B cell (primary cell): ENCODE measurements at regions not wholly inside any gene's neighbourhood (a gene's known extent, or its start where the extent isn't known, plus 50 kb on each side); places are given as distances from the start of the nearest gene placed in this dataset.

ENCODE experiments used
- ATAC-seq: fragments of 200-7000 bp; cut with Tn5 transposase; one replicate; pipeline ENCODE4 v1.10.0; 2021; ENCODE audit warnings: low read depth, mild to moderate bottlenecking, moderate number of reproducible peaks, moderate library complexity
- CTCF ChIA-PET: fragments of 350-600 bp; sonication (Branson Sonifier 250); formaldehyde crosslinking; loops from one replicate; lab custom pipeline; 2021; ENCODE audit warnings: antibody characterized with exemption, inconsistent platforms; lab: Charles Lee
- POLR2A ChIA-PET: fragments of 350-600 bp; sonication (Branson Sonifier 250); formaldehyde crosslinking; loops from one replicate; lab custom pipeline; 2021; ENCODE audit warnings: antibody characterized with exemption; lab: Charles Lee
- DNase-seq: peaks from one replicate; pipeline ENCODE4 v3.0.0; 2013
- H2AFZ ChIP-seq: 2 replicates; pipeline ENCODE4 v1.6.1; 2012; ENCODE audit warnings: mild to moderate bottlenecking, low read depth, low read length; ENCODE audit not compliant: insufficient read depth, poor library complexity, severe bottlenecking
- H3K27ac ChIP-seq, 2 donors: 1 replicate in 1 of 2; 2 replicates in 1 of 2; pipeline ENCODE4 v1.5.1; 2012 to 2013; ENCODE audit warnings: low read length in 2 of 2, mild to moderate bottlenecking in 2 of 2, moderate library complexity in 1 of 2
- H3K27me3 ChIP-seq, 4 experiments: fragments of 200-600 bp in 1 of 4; sonication (generic) in 1 of 4; replicated peaks in 1 of 4; 1 replicate in 2 of 4; 2 replicates in 2 of 4; pipeline versions ENCODE4 v1.6.1 to v1.7.0; 2013 to 2016; ENCODE audit warnings: low read length in 3 of 4, mild to moderate bottlenecking in 2 of 4, mixed read lengths in 1 of 4, moderate library complexity in 1 of 4; ENCODE audit not compliant: insufficient read depth in 4 of 4, control insufficient read depth in 3 of 4; ENCODE audit errors: control extremely low read depth in 1 of 4
- H3K36me3 ChIP-seq, 2 experiments: replicated peaks in 1 of 2; 1 replicate in 1 of 2; 2 replicates in 1 of 2; pipeline versions ENCODE4 v1.6.1 to v1.7.1; 2013; ENCODE audit warnings: low read length in 1 of 2; ENCODE audit not compliant: insufficient read depth in 2 of 2, control insufficient read depth in 1 of 2; ENCODE audit errors: control extremely low read depth in 1 of 2, extremely low read depth in 1 of 2
- H3K4me1 ChIP-seq, 2 donors: fragments of 200-600 bp in 1 of 2; sonication (generic) in 1 of 2; 1 replicate in 1 of 2; 2 replicates in 1 of 2; pipeline versions ENCODE4 v1.5.1 to v1.6.1; 2013 to 2017; ENCODE audit warnings: low read length in 2 of 2; ENCODE audit not compliant: control insufficient read depth in 2 of 2, insufficient read depth in 2 of 2
- H3K4me2 ChIP-seq: replicated peaks from 2 replicates; pipeline ENCODE3; 2012; ENCODE audit warnings: mild to moderate bottlenecking, low read depth, low read length; ENCODE audit not compliant: poor library complexity, severe bottlenecking
- H3K4me3 ChIP-seq, 5 experiments: fragments of 200-600 bp in 1 of 5; sonication (generic) in 1 of 5; 1 replicate in 3 of 5; 2 replicates in 2 of 5; pipeline versions ENCODE4 v1.5.1 to v1.7.0; 2011 to 2016; ENCODE audit warnings: low read length in 4 of 5, mild to moderate bottlenecking in 4 of 5, low read depth in 2 of 5, control low read depth in 1 of 5, moderate library complexity in 1 of 5; ENCODE audit not compliant: insufficient read depth in 1 of 5; ENCODE audit errors: control extremely low read depth in 1 of 5, extremely low read depth in 1 of 5
- H3K79me2 ChIP-seq: fragments of 200-600 bp; sonication (generic); one replicate; pipeline ENCODE4 v1.6.0; 2016; ENCODE audit warnings: low read length; ENCODE audit not compliant: control insufficient read depth, insufficient read depth
- H3K9ac ChIP-seq: fragments of 200-600 bp; sonication (generic); 2 replicates; pipeline ENCODE4 v1.6.1; 2017; ENCODE audit warnings: mild to moderate bottlenecking, low read length, moderate library complexity
- H3K9me3 ChIP-seq, 3 donors: one replicate each; pipeline versions ENCODE4 v1.6.1 to v1.7.1; 2013; ENCODE audit warnings: low read length in 2 of 3; ENCODE audit not compliant: control insufficient read depth in 2 of 3, insufficient read depth in 1 of 3; ENCODE audit errors: control extremely low read depth in 1 of 3
- H4K20me1 ChIP-seq: 2 replicates; pipeline ENCODE4 v1.6.0; 2012; ENCODE audit warnings: mild to moderate bottlenecking, low read length; ENCODE audit not compliant: insufficient read depth, control insufficient read depth, poor library complexity, severe bottlenecking
- H3K27ac Mint-ChIP-seq: one replicate; pipeline ENCODE4 v1.8.0; 2021; ENCODE audit warnings: mixed read lengths
- H3K27me3 Mint-ChIP-seq: one replicate; pipeline ENCODE4 v1.8.0; 2021; ENCODE audit warnings: mixed read lengths
- H3K4me1 Mint-ChIP-seq: one replicate; pipeline ENCODE4 v1.8.0; 2021; ENCODE audit warnings: mixed read lengths
- H3K4me3 Mint-ChIP-seq: one replicate; pipeline ENCODE4 v1.8.0; 2021; ENCODE audit warnings: mixed read lengths
- H3K9me3 Mint-ChIP-seq: one replicate; pipeline ENCODE4 v1.8.0; 2022; ENCODE audit warnings: mixed read lengths; ENCODE audit not compliant: insufficient read depth
- CTCF ChIP-seq: fragments of 200-600 bp; IDR thresholded peaks from one replicate; pipeline ENCODE4 v1.8.0; 2022; ENCODE audit warnings: antibody characterized with exemption, mild to moderate bottlenecking
- EZH2 ChIP-seq: IDR thresholded peaks from 2 replicates; pipeline ENCODE4 v1.6.1; 2012; ENCODE audit warnings: borderline replicate concordance, low read depth, mild to moderate bottlenecking, moderate library complexity, low read length; ENCODE audit not compliant: insufficient read depth, poor library complexity, severe bottlenecking
- WGBS: methylation state at CpG from one replicate; pipeline ENCODE4 v1.1.5; 2013; ENCODE audit warnings: missing lambda C conversion rate; ENCODE audit not compliant: insufficient coverage; 5-methylcytosine and 5-hydroxymethylcytosine counted together
- intact Hi-C: fragments of 100-400 bp; cut with micrococcal nuclease; formaldehyde crosslinking; loops from one replicate; pipeline ENCODE4 v1.10.0; 2022

GRCh38 chr3:118544458-118544857 lies 490.2 kb downstream of the IGSF11 start:
- H3K4me2 ChIP-seq, result no peak overlapping the region
- WGBS, result 69% methylated on average over 4 of the region's 5 CpGs
- H3K27me3 Mint-ChIP-seq, result no peaks in the 10 kb centered on the region
- no peak for ATAC-seq
- intact Hi-C loops, result no loop called here
- TF ChIP-seq CTCF (no peak), EZH2 (no peak)
- H3K4me3 ChIP-seq, result no peak overlapping the region
- POLR2A ChIA-PET, result no interaction called here
- no peaks in the 10 kb centered on the region for H4K20me1 ChIP-seq
- no peak overlapping the region for H3K27ac ChIP-seq
- H2AFZ ChIP-seq, result no peak overlapping the region
- H3K36me3 ChIP-seq, result no peaks in the 10 kb centered on the region
- H3K27me3 ChIP-seq, result no peaks in the 10 kb centered on the region
- no peak overlapping the region for H3K27ac Mint-ChIP-seq
- no peaks in the 10 kb centered on the region for H3K4me1 ChIP-seq
- H3K4me1 Mint-ChIP-seq, result no peaks in the 10 kb centered on the region
- CTCF ChIA-PET, result no interaction called here
- no peaks in the 10 kb centered on the region for H3K9me3 Mint-ChIP-seq
- H3K79me2 ChIP-seq, result no peaks in the 10 kb centered on the region
- H3K9me3 ChIP-seq, result no peaks in the 10 kb centered on the region
- no peak overlapping the region for H3K4me3 Mint-ChIP-seq
- no peak for DNase-seq
- no peak overlapping the region for H3K9ac ChIP-seq

- Mint-ChIP-seq H3K4me3 (no peak overlapping the region), H3K27me3 (no peaks in the 10 kb centered on the region), H3K9me3 (no peaks in the 10 kb centered on the region), H3K4me1 (no peaks in the 10 kb centered on the region), H3K27ac (no peak overlapping the region)
- no peak for DNase-seq
- H4K20me1 ChIP-seq, result no peaks in the 10 kb centered on the region
- H3K27me3 ChIP-seq, result no peaks in the 10 kb centered on the region
- H3K4me3 ChIP-seq, result no peak overlapping the region
- intact Hi-C loops, result no loop called here
- CTCF ChIA-PET, result no interaction called here
- H2AFZ ChIP-seq, result no peak overlapping the region
- POLR2A ChIA-PET, result no interaction called here
- no peak for ATAC-seq
- no peaks in the 10 kb centered on the region for H3K79me2 ChIP-seq
- H3K9ac ChIP-seq, result no peak overlapping the region
- H3K9me3 ChIP-seq, result no peaks in the 10 kb centered on the region
- H3K4me1 ChIP-seq, result no peaks in the 10 kb centered on the region
- no peaks in the 10 kb centered on the region for H3K36me3 ChIP-seq
- no CpG with 5 or more reads among the region's 4 CpGs for WGBS
- no peak overlapping the region for H3K27ac ChIP-seq
- H3K4me2 ChIP-seq, result no peak overlapping the region
- TF ChIP-seq EZH2 (no peak), CTCF (no peak)
Measured at GRCh38 chr3:118548434-118548833, 486.2 kb downstream of the IGSF11 start.
